Kidney (tissue), 13 donors: ENCODE measurements at regions not wholly inside any gene's neighbourhood (a gene's known extent, or its start where the extent isn't known, plus 50 kb on each side); places are given as distances from the start of the nearest gene placed in this dataset.
A peak's percentile ranks its signal among the peaks of the same experiment; 100 is the strongest.

Source experiments
- DNase-seq, 5 donors: peaks; one replicate each; pipeline ENCODE4 v3.0.0-alpha.2; 2013 to 2020
- FAIRE-seq: peaks from 2 replicates; lab custom pipeline; 2012; peaks lifted over from hg19 to GRCh38; lab: Jason Lieb, UNC
- H3K27ac ChIP-seq, 2 donors: one replicate each; pipeline ENCODE4 v1.7.0; 2013; ENCODE audit warnings: low read depth in 2 of 2, low read length in 2 of 2, inconsistent platforms in 1 of 2
- H3K27me3 ChIP-seq: one replicate; pipeline ENCODE4 v1.7.1; 2013; ENCODE audit warnings: low read length, inconsistent platforms; ENCODE audit not compliant: control insufficient read depth, insufficient read depth
- H3K36me3 ChIP-seq, 3 donors: one replicate each; pipeline versions ENCODE4 v1.7.0 to v1.7.1; 2013; ENCODE audit warnings: low read length in 3 of 3, control low read depth in 1 of 3, inconsistent platforms in 1 of 3; ENCODE audit not compliant: insufficient read depth in 3 of 3, control insufficient read depth in 2 of 3
- H3K4me1 ChIP-seq, 3 donors: one replicate each; pipeline versions ENCODE4 v1.7.0 to v1.7.1; 2013; ENCODE audit warnings: low read length in 3 of 3, inconsistent platforms in 1 of 3, low read depth in 1 of 3; ENCODE audit not compliant: control insufficient read depth in 2 of 3, insufficient read depth in 2 of 3
- H3K4me3 ChIP-seq, 3 donors: one replicate each; pipeline versions ENCODE4 v1.7.0 to v1.8.1; 2013; ENCODE audit warnings: low read length in 3 of 3, control low read depth in 1 of 3, inconsistent platforms in 1 of 3
- H3K9ac ChIP-seq, 3 donors: one replicate each; pipeline versions ENCODE4 v1.7.0 to v1.7.1; 2013; ENCODE audit warnings: low read length in 3 of 3, control low read depth in 1 of 3, inconsistent platforms in 1 of 3
- H3K9me3 ChIP-seq, 3 donors: one replicate each; pipeline versions ENCODE4 v1.7.0 to v1.7.1; 2013; ENCODE audit warnings: low read length in 3 of 3, control low read depth in 1 of 3, inconsistent platforms in 1 of 3; ENCODE audit not compliant: control insufficient read depth in 2 of 3, insufficient read depth in 1 of 3
- CTCF ChIP-seq: IDR thresholded peaks from 3 replicates; pipeline ENCODE4 v1.5.1; 2012; ENCODE audit warnings: mild to moderate bottlenecking, moderate library complexity, borderline replicate concordance; ENCODE audit not compliant: insufficient read depth; ENCODE audit errors: extremely low read depth
- intact Hi-C: fragments of 100-400 bp; cut with DNase I; formaldehyde crosslinking; loops from one replicate; pipeline ENCODE4 v1.11.1; 2022
- donor health status: control.
- donor health status: control.
- donor health status: control.
- donor health status: control.
- donor health status: control.
- donor health status: DM: yes; HTN: yes; CAD: no.
- donor health status: Normal renal cell carcinoma (clear cell type).

GRCh38 chr12:3944620-3945019 is 71.4 kb upstream of the PARP11 start:
- no peaks in the 10 kb centered on the region for H3K4me1 ChIP-seq
- H3K36me3 ChIP-seq, result no peaks in the 10 kb centered on the region
- peak in 1 of 5 donors; percentile 42 for DNase-seq
- no peak overlapping the region for H3K27ac ChIP-seq
- no peak for FAIRE-seq
- H3K4me3 ChIP-seq, result no peak overlapping the region
- intact Hi-C loops, result no loop called here
- no peak for TF ChIP-seq CTCF
- no peaks in the 10 kb centered on the region for H3K9me3 ChIP-seq
- no peaks in the 10 kb centered on the region for H3K27me3 ChIP-seq
- H3K9ac ChIP-seq, result no peak overlapping the region

GRCh38 chr12:3938042-3938544 is 64.9 kb upstream of the PARP11 start:
- no peaks in the 10 kb centered on the region for H3K4me1 ChIP-seq
- FAIRE-seq, result no peak
- H3K27ac ChIP-seq, result no peak overlapping the region
- H3K9me3 ChIP-seq, result no peaks in the 10 kb centered on the region
- no peaks in the 10 kb centered on the region for H3K27me3 ChIP-seq
- TF ChIP-seq CTCF, result no peak
- H3K36me3 ChIP-seq, result no peaks in the 10 kb centered on the region
- no peak overlapping the region for H3K9ac ChIP-seq
- intact Hi-C loops, result no loop called here
- H3K4me3 ChIP-seq, result no peak overlapping the region
- no peak for DNase-seq

GRCh38 chr12:3935078-3935477 is 61.9 kb upstream of the PARP11 start:
- no peak for FAIRE-seq
- Histone ChIP-seq H3K27me3 (no peaks in the 10 kb centered on the region), H3K9ac (no peak overlapping the region), H3K27ac (no peak overlapping the region), H3K4me1 (no peaks in the 10 kb centered on the region), H3K36me3 (no peaks in the 10 kb centered on the region), H3K9me3 (no peaks in the 10 kb centered on the region), H3K4me3 (no peak overlapping the region)
- no peak for DNase-seq
- TF ChIP-seq CTCF, result no peak
- intact Hi-C loops, result no loop called here

- FAIRE-seq, result no peak
- Histone ChIP-seq H3K27ac (no peak overlapping the region), H3K9me3 (no peaks in the 10 kb centered on the region), H3K27me3 (no peaks in the 10 kb centered on the region), H3K4me3 (no peak overlapping the region), H3K9ac (no peak overlapping the region), H3K4me1 (peaks cover 0 to 3% (median 0%) of the 10 kb centered on the region in 3 donors), H3K36me3 (no peaks in the 10 kb centered on the region)
- intact Hi-C loops, result no loop called here
- TF ChIP-seq CTCF, result no peak
- DNase-seq, result no peak
These were observed 60.6 kb upstream of the PARP11 start for GRCh38 chr12:3933819-3934192.
